HG02840 (cell line): ENCODE measurements at regions not wholly inside any gene's neighbourhood (a gene's known extent, or its start where the extent isn't known, plus 50 kb on each side); places are given as distances from the start of the nearest gene placed in this dataset.
"Not testable (repeated sequence)": the region's sequence is repeated elsewhere in the genome, so short reads cannot be mapped to it uniquely, and the experiment has no call there.

Experiments used
- ATAC-seq: cut with Tn5 transposase; IDR thresholded peaks from one replicate; pipeline ENCODE4 v1.9.1; 2021; ENCODE audit warnings: mild to moderate bottlenecking, moderate library complexity, moderate number of reproducible peaks; ENCODE audit not compliant: unreplicated experiment, low FRiP score

DNA sequence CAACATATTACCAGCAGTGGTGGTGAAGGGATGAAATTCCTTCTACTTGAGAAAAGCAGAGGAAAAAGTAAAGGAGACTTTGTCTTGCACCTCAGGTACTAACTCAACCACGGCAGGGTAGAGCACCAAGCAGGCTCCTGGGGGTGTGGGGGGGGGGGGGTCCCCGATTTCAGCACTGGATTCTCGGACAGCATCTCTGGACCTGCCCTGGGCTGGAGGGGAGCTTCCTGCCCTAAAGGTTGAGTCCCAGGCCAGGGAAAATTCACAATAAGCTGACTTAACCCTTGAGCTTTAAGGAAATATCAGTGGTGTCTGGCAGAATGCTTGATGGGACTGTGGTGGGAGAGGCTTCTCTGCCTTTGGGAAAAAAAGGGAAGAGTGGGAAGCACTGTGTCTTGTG lies 233.2 kb upstream of the CXADR start:
- ATAC-seq: no peak

DNA sequence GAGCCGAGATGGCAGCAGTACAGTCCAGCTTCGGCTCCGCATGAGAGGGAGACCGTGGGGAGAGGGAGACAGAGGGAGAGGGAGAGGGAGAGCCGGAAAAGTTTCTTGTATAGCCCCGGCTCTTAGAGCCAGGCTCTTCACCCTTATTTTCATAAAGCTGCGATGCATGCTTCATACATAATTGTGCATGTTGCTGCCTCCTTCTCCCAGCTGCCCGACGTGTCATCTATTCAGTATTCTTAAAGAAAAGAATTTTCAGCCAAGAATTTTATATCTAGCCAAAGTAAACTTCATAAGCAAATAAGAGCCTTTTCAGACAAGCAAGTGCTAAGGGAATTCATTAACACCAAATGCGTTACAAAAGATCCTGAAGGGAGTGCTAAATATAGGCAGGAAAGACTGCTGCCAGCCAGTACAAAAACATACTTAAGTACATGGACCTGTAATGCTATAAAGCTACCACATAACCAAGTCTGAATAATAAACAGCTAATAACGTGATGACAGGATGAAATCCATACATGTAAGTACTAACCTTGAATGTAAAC lies 219.8 kb upstream of the CXADR start:
- ATAC-seq: not testable (repeated sequence)

- no peak for ATAC-seq
Observed at GRCh38 chr21:17295997-17296396, 216.8 kb upstream of the CXADR start.

DNA sequence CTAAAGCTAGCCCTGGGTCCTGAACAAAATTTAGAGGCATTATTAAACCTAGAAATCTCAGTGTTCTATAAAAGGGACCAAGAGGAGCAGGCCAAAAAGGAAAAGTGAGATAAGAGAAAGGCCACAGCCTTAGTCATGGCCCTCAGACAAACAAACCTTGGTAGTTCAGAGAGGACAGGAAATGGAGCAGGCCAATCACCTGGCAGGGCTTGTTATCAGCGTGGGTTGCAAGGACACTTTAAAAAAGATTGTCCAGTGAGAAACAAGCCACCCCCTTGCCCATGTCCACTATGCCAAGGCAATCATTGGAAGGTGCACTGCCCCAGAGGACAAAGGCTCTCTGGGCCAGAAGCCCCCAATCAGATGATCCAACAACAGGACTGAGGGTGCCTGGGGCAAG lies 213.3 kb upstream of the CXADR start:
- ATAC-seq: not testable (repeated sequence)

DNA sequence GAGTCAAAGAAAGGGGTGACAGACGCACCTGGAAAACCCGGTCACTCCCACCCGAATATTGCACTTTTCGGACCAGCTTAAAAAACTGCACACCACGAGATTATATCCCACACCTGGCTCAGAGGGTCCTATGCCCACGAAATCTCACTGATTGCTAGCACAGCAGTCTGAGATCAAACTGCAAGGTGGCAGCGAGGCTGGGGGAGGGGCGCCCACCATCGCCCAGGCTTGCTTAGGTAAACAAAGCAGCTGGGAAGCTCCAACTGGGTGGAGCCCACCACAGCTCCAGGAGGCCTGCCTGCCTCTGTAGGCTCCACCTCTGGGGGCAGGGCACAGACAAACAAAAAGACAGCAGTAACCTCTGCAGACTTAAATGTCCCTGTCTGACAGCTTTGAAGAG lies 185.1 kb upstream of the CXADR start:
- not testable (repeated sequence) for ATAC-seq

DNA sequence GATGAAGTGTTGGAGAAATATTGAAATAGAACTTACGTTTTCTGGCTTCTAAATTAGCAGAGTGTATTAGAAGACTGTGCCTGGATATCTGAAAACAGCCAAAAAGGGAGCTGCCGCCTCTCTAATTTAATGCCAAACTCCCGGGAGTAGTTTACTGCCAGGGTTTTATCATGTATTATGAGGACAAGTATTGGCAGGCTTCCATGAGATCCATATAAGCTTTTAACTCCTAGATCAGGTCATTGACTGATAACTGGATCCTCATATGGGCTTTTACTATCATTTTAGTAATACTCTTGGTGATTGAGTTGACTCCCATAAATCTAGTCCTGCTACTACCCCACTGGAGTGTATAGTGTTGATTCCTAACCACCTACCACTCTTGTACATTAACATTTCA lies 178.4 kb upstream of the CXADR start:
- ATAC-seq: no peak

DNA sequence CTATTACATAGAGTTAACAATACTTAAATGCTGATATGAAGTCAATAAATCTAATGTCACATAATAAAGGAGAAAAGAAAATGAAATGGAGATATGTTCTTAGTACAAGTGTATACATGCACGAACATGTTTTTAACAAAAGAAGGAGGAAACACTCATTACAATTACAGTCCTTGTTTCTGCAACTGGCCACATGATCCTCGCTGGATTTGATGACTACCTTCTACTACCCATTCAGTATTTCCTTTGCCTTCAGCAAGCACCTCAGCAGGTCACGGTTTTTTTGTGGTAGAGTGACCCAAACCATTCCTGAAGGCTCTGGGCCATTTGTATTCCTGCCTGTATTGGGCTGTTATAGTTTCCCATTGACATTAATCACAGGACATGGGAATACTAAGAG lies 172.8 kb upstream of the CXADR start:
- no peak for ATAC-seq

DNA sequence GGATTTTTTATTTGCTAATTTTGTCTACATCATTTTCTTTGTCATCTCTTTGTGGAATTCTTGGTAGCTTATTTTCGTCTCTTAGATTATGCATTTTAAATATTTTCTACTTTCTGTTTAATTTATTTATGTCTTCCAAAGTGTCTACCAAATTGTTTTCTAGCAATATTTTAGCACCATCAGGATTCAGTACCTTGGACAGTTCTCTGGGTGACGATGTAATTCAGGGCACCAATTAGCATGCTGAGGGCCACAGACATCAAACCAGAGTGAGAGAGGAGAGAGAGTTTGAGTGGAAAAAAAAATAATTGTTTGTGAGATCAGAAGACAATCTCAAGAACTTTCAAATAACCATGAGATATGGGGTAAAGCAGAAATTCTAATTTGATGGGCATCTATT lies 169.8 kb upstream of the CXADR start:
- ATAC-seq: no peak

DNA sequence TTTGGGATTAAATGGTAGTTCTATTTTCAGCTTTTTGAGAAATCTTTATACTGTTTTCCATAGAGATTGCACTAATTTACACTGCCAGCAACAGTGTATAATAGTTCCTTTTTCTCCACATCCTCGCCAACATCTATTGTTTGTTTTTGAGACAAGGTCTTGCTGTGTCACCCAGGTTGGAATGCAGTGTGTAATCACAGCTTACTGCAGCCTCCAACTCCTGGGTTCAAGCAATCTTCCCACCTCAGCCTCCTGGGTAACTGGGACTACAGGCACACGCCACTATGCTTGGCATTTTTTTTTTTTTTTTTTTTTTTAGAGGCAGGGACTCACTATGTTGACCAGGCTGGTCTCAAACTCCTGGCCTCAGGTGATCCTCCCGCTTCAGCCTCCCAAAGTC lies 164.5 kb upstream of the CXADR start:
- no peak for ATAC-seq

DNA sequence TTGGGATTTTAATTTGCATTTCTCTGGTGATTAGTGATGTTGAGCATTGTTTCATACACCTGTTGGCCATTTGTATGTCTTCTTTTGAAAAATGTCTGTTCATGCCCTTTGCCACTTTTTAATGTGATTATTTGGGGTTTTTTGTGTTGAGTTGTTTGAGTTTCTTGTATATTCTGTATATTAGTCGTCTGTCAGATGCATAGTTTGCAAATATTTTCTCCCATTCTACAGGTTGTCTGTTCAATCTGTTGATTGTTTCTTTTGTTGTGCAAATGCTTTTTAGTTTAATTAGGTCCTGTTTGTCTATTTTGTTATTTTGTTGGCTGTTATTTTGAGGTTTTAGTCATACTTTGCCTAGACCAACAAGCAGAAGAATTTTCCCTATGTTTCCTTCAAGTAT lies 164.0 kb upstream of the CXADR start:
- ATAC-seq: no peak

GRCh38 chr21:17351766-17352165 lies 161.1 kb upstream of the CXADR start:
- ATAC-seq: no peak

DNA sequence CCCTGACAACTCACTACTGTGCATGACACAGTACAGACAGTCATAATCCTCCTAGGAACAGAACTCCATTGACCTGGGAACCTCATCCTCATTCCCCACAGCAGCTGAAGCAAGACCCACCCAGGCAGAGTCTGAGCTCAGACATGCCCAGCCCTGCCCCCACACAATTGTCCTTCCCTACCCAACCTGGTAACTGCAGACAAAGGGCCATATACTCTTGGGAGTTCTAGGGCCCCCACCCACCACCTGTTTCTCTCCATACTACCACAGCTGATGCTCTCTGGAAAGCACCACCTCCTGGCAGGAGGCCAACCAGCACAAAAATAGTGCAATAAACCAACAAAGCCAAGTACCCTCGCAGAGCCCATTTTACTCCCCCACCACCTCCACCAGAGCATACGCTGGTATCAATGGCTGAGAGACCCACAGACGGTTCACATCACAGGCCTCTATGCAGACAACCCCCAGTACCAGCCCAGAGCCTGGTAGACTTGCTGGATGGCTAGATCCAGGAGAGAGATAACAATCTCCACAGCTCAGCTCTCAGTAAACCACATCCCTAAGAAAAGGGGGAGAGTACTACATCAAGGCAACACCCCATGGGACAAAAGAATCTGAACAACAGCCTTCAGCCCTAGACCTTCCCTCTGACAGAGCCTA lies 159.7 kb upstream of the CXADR start:
- no peak for ATAC-seq

GRCh38 chr21:17359781-17360180 lies 153.1 kb upstream of the CXADR start:
- no peak for ATAC-seq

DNA sequence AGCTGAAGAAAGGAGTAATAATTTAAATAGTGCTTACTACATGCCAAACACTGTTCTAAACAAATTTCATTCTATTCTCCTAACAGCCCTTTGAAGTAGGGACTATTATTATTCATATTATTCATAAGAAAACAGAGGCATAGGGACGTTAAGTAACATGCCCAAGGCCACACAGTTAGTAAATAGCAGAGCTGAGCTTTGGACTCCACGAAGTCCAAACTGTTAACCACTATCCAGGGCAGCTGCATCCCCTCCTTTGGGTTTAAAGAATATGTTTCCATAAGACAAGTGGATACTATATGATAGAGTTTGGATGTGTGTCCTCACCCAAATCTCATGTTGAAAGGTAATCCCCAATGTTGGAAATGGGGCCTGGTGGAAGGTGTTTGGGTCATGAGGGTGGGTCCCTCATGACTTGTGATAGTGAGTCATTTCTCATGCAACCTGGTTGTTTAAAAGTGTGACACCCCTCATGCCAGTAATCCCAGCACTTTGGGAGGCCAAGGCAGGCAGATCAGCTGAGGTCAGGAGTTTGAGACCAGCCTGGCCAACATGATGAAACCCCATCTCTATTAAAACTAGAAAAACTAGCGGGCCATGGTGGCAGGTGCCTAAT lies 144.0 kb upstream of the CXADR start:
- no peak for ATAC-seq

DNA sequence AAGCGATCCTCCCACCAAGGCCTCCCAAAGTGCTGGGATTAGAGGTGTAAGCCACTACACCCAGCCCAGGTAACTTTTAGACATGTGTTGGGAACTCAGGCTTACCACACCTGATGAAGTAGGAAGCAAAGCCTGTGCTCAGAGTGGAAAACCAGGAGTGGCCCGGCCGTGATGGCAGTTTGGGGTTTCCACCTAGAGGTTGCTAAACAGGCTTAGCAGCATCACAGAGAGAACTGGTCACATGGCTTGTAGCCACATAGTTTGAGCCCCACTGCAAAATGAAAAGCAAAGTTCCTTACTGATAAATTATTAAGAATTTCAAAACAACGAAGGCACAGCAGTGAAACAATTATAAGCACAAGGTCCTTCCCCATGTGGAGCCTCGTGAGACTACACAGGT lies 142.6 kb upstream of the CXADR start:
- no peak for ATAC-seq

DNA sequence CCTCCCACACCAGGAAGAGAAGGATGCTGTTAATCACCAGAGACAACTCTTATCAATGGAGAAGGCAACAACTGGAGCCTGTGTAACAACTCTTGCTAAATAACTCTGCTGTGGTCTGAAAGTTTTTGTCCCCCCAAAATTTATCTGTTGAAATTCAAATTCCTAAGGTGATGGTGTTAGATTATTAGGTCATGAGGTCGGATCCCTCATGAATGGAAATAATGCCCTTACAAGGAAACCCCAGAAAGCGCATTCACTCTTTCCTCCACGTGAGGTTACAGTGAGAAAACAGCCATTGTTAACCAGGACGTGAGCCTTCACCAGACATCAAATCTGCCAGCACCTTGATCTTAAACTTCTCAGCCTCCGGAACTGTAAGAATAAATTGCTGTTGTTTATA lies 141.9 kb upstream of the CXADR start:
- no peak for ATAC-seq

GRCh38 chr21:17371450-17371849 lies 141.4 kb upstream of the CXADR start:
- no peak for ATAC-seq

DNA sequence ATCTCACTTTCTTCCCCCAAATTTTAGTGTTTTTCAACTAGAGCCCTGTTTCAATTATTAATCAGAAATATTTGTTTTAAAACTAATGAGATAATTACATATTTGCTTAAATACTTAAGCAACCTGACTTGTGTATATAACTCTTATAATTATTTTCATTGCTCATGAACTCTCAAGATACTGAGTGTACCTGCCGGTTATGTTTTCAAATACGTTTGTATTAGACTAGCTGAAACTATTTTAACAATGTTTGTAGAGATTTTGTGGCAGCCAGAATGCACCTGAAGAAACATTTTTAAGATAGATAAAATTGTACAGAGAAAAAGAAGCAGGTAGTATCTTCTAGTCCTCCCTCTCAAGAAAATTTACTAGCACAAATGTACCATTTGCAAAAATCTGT lies 140.6 kb upstream of the CXADR start:
- ATAC-seq: no peak

DNA sequence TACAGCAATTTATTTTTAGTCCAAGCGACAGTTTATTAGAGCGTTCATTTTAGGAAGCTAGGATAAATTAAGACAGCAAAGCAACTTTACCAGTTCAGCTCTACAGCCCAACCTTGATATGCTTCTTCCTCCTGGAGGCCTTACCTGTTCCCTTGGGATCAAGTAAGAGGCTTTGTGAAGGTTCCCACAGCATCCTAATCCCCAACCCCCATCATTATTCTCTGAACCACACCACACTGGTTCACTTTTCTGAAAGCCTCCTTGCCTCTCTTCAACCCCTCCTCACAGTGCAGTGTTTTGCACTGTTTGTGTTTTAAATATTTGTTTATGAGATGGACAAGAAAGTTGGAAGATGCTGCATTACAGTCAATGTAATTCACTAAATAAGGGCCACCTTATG lies 126.3 kb upstream of the CXADR start:
- no peak for ATAC-seq

GRCh38 chr21:17387030-17387617 lies 125.7 kb upstream of the CXADR start:
- no peak for ATAC-seq

DNA sequence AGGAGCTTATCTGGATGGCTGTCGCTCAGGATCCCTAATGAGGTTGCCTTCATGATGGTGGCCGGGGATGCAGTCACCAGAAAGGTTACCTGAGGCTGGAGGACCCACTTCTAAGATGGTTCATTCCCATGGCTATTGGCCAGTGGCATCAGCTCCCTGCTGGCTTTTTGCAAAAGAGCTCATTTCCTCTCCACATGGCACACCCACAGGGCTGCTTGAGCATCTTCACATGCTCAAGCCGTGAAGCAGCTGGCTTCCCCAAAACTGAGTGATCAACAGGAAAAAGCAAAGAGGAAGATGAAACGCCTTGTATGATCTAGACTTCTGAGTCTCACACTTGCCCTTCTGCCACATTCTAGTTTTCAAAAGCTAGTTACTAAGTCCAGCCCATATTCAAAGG lies 124.6 kb upstream of the CXADR start:
- no peak for ATAC-seq

- ATAC-seq: no peak
Observed at GRCh38 chr21:17389311-17389710, 123.5 kb upstream of the CXADR start.
